ENCODE measurements at regions not wholly inside any gene's neighbourhood (a gene's known extent, or its start where the extent isn't known, plus 50 kb on each side); places are given as distances from the start of the nearest gene placed in this dataset.

DNA sequence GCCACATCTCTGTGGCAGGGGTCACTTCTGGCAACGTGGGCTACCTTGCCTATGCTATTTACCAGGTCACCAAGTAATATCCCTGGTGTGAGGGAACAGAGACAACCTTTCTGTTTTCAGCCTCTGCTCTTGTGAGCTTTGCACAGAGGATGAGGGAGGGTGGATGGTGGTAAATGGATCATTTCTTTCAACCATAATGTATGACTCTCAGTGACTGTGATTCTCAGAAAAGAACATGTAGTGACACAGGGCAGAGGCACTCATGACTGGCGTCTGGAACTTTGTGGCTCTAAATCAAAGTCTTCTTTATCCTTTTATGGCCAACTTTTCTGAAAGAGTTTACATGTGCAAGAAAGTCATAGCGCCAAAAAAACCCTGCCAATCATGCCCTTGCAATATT lies 153.5 kb upstream of the USP24 start:
- TF ChIP-seq, protein P1, sequence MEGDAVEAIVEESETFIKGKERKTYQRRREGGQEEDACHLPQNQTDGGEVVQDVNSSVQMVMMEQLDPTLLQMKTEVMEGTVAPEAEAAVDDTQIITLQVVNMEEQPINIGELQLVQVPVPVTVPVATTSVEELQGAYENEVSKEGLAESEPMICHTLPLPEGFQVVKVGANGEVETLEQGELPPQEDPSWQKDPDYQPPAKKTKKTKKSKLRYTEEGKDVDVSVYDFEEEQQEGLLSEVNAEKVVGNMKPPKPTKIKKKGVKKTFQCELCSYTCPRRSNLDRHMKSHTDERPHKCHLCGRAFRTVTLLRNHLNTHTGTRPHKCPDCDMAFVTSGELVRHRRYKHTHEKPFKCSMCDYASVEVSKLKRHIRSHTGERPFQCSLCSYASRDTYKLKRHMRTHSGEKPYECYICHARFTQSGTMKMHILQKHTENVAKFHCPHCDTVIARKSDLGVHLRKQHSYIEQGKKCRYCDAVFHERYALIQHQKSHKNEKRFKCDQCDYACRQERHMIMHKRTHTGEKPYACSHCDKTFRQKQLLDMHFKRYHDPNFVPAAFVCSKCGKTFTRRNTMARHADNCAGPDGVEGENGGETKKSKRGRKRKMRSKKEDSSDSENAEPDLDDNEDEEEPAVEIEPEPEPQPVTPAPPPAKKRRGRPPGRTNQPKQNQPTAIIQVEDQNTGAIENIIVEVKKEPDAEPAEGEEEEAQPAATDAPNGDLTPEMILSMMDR (IDR thresholded peaks at IDR 0.05), result no peak
- Mint-ChIP-seq H3K9me3 (ENCODE audit: low read depth) (peaks cover 7% of the 10 kb centered on the region), H3K27me3 (ENCODE audit: low read depth) (peaks cover 4% of the 10 kb centered on the region), H3K4me1 (ENCODE audit: low read depth) (no peaks in the 10 kb centered on the region), H3K36me3 (ENCODE audit: low read depth) (no peaks in the 10 kb centered on the region), H3K4me3 (ENCODE audit: unreplicated experiment) (no peak overlapping the region), H3K27ac (ENCODE audit: unreplicated experiment) (no peak overlapping the region)
- no peak for DNase-seq (ENCODE audit: low spot score)

DNA sequence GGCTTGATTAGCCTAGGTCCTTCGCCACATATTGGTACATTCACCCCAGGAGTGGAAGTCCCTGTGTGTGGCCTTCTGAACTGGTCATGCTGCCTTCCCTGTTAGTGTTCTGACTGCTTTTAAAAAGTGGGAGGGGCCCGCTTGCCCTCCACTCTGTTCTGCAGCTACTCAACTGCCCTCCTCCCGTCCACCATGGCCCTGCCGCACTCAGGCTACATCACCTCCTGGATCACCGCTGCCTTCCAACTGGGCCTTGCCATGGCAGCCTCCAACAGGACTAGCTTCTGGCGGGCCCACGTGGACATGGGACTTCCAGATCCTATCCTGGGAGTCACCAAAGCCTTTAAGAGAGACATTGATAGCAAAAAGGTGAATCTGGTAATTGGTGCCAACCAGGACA lies 152.1 kb upstream of the USP24 start:
- TF ChIP-seq, protein P1 (IDR thresholded peaks at IDR 0.05), result no peak
- Mint-ChIP-seq H3K27me3 (ENCODE audit: low read depth) (peaks cover 4% of the 10 kb centered on the region), H3K36me3 (ENCODE audit: low read depth) (no peaks in the 10 kb centered on the region), H3K9me3 (ENCODE audit: low read depth) (peaks cover 7% of the 10 kb centered on the region), H3K27ac (ENCODE audit: unreplicated experiment) (no peak overlapping the region), H3K4me1 (ENCODE audit: low read depth) (peaks cover 11% of the 10 kb centered on the region), H3K4me3 (ENCODE audit: unreplicated experiment) (no peak overlapping the region)
- no peak for DNase-seq (ENCODE audit: low spot score)

DNA sequence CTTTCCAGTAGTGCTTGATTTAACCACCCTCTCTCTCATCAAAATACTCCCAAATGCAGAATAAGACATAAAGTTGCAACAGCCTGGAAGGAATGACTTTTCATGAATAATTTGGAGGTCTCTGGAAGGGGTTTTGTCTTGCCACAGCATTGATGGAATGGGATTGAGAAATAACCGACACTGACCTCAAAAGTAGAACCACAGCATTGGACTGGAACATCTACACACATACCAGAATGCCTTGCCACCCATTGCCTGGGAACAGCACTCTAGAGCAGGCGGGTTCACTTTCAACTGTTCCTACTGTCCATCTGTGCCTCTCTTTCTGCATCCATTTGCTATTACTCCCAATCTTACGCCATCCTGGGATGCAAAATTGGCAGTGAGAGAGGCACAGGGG lies 149.1 kb upstream of the USP24 start:
- peaks cover 11% of the 10 kb centered on the region for H3K4me1 Mint-ChIP-seq (ENCODE audit: low read depth)
- H3K4me3 Mint-ChIP-seq (ENCODE audit: unreplicated experiment), result no peak overlapping the region
- TF ChIP-seq, protein P1 (IDR thresholded peaks at IDR 0.05), result no peak
- no peaks in the 10 kb centered on the region for H3K36me3 Mint-ChIP-seq (ENCODE audit: low read depth)
- peaks cover 4% of the 10 kb centered on the region for H3K9me3 Mint-ChIP-seq (ENCODE audit: low read depth)
- DNase-seq (ENCODE audit: low spot score), result no peak
- no peak overlapping the region for H3K27ac Mint-ChIP-seq (ENCODE audit: unreplicated experiment)
- H3K27me3 Mint-ChIP-seq (ENCODE audit: low read depth), result no peaks in the 10 kb centered on the region

DNA sequence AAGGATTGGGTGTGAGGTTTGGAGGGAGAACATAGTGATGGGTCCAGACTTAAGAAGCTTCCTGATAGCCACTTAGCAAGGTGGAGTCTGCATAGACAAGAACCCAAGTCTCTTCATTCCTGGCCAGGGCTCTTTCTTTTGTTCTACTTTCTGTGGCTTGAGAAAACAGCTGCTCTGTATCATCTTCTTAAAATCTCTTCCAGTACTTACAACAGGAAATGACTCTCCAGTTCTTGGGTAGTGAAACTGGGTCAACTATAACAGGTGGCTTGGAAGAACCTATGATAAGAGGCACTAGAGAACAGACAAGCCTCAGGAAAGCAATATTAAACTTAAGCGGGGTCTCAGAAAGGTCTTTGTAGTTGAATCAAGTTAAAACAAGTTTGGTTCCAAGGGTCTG lies 148.1 kb upstream of the USP24 start:
- H3K27me3 Mint-ChIP-seq (ENCODE audit: low read depth), result no peaks in the 10 kb centered on the region
- peaks cover 3% of the 10 kb centered on the region for H3K9me3 Mint-ChIP-seq (ENCODE audit: low read depth)
- no peak overlapping the region for H3K27ac Mint-ChIP-seq (ENCODE audit: unreplicated experiment)
- no peaks in the 10 kb centered on the region for H3K36me3 Mint-ChIP-seq (ENCODE audit: low read depth)
- H3K4me3 Mint-ChIP-seq (ENCODE audit: unreplicated experiment), result no peak overlapping the region
- H3K4me1 Mint-ChIP-seq (ENCODE audit: low read depth), result peaks cover 11% of the 10 kb centered on the region
- TF ChIP-seq, protein P1 (IDR thresholded peaks at IDR 0.05), result no peak
- no peak for DNase-seq (ENCODE audit: low spot score)

DNA sequence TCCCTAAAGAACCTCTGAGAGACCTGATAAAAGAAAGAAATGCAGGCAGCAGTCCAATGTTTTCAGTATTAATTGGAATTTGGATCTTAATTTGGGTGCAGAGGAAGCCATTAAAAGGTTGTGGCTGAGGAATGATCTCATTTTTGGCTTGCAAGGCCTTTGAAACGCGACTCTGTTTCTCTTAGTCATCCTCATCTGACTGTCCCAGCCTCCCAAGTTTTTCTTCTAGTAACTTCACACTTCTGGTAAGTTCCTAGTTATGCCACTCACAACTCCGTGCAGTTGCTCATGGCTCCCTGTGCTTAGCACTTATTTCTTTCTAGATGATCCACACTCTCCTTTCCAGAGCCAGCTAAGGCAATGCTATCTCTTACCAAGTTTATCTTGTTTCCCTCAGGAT lies 147.4 kb upstream of the USP24 start:
- TF ChIP-seq, protein P1 (IDR thresholded peaks at IDR 0.05), result no peak
- H3K4me1 Mint-ChIP-seq (ENCODE audit: low read depth), result peaks cover 11% of the 10 kb centered on the region
- H3K9me3 Mint-ChIP-seq (ENCODE audit: low read depth), result no peaks in the 10 kb centered on the region
- peak overlapping the region; percentile 46 for H3K27ac Mint-ChIP-seq (ENCODE audit: unreplicated experiment)
- H3K36me3 Mint-ChIP-seq (ENCODE audit: low read depth), result no peaks in the 10 kb centered on the region
- H3K4me3 Mint-ChIP-seq (ENCODE audit: unreplicated experiment), result no peak overlapping the region
- no peaks in the 10 kb centered on the region for H3K27me3 Mint-ChIP-seq (ENCODE audit: low read depth)
- no peak for DNase-seq (ENCODE audit: low spot score)

All from chondrocyte (in vitro differentiated cells).